Fibroblast of villous mesenchyme (primary cell): ENCODE measurements at regions not wholly inside any gene's neighbourhood (a gene's known extent, or its start where the extent isn't known, plus 50 kb on each side); places are given as distances from the start of the nearest gene placed in this dataset.

Experiments used
- DNase-seq: peaks from one replicate; pipeline ENCODE4 v3.0.0-alpha.2; 2010; ENCODE audit warnings: low read depth
- H3K4me3 ChIP-seq: 2 replicates; pipeline ENCODE4 v1.5.1; 2011; ENCODE audit warnings: low read depth, mild to moderate bottlenecking, low read length
- CTCF ChIP-seq: IDR thresholded peaks from 2 replicates; pipeline ENCODE4 v1.5.1; 2012; ENCODE audit warnings: low read depth, mild to moderate bottlenecking, low read length; ENCODE audit not compliant: insufficient read depth

- TF ChIP-seq CTCF: no peak
- no peak for DNase-seq
- no peak overlapping the region for H3K4me3 ChIP-seq
Measured at GRCh38 chr1:5223206-5223605, 568.8 kb downstream of the AJAP1 start.

GRCh38 chr1:5222626-5223025 lies 568.2 kb downstream of the AJAP1 start:
- DNase-seq: no peak
- H3K4me3 ChIP-seq: no peak overlapping the region
- TF ChIP-seq CTCF: no peak

GRCh38 chr1:5221451-5221850 lies 567.0 kb downstream of the AJAP1 start:
- no peak for DNase-seq
- H3K4me3 ChIP-seq: no peak overlapping the region
- TF ChIP-seq CTCF: no peak

GRCh38 chr1:5220821-5221220 lies 566.4 kb downstream of the AJAP1 start:
- DNase-seq: no peak
- TF ChIP-seq CTCF: no peak
- no peak overlapping the region for H3K4me3 ChIP-seq

GRCh38 chr1:5220421-5220820 lies 566.0 kb downstream of the AJAP1 start:
- no peak overlapping the region for H3K4me3 ChIP-seq
- DNase-seq: no peak
- no peak for TF ChIP-seq CTCF

- TF ChIP-seq CTCF: no peak
- no peak for DNase-seq
- H3K4me3 ChIP-seq: no peak overlapping the region
Measured at GRCh38 chr1:5200006-5200405, 545.6 kb downstream of the AJAP1 start.

GRCh38 chr1:5198328-5198727 lies 543.9 kb downstream of the AJAP1 start:
- TF ChIP-seq CTCF: no peak
- no peak overlapping the region for H3K4me3 ChIP-seq
- DNase-seq: no peak
